SK-N-SH (cell line): ENCODE measurements at regions not wholly inside any gene's neighbourhood (a gene's known extent, or its start where the extent isn't known, plus 50 kb on each side); places are given as distances from the start of the nearest gene placed in this dataset.

Experiments used
- CTCF ChIA-PET: fragments of 300-600, 350-600 bp; formaldehyde crosslinking; extraction: SDS; loops from one replicate; lab custom pipeline; 2021; lab: Yijun Ruan, JAX
- POLR2A ChIA-PET: fragments of 350-600 bp; sonication (Branson Sonifier 250); formaldehyde crosslinking; extraction: SDS; loops from one replicate; lab custom pipeline; 2020; ENCODE audit warnings: antibody characterized with exemption, inconsistent platforms; lab: Yijun Ruan, JAX
- DNase-seq: peaks from one replicate; pipeline ENCODE4 v3.0.0; 2012
- H2AFZ ChIP-seq: fragments of 200-600 bp; sonication (generic); 2 replicates; pipeline ENCODE4 v1.8.1; 2016; ENCODE audit warnings: antibody characterized with exemption, mild to moderate bottlenecking, low read depth
- H3F3A ChIP-seq: fragments of 200-600 bp; sonication (generic); replicated peaks from 2 replicates; pipeline ENCODE3; 2016; ENCODE audit warnings: antibody characterized with exemption, mild to moderate bottlenecking; ENCODE audit not compliant: insufficient read depth
- H3K27ac ChIP-seq, 2 experiments: fragments of 200-500 bp in 1 of 2; fragments of 200-600 bp in 1 of 2; sonication (Bioruptor generic) in 1 of 2; sonication (generic), shearing (Covaris generic) in 1 of 2; 2 replicates each; pipeline versions ENCODE4 v1.5.1 to v1.6.1; 2014 to 2016; ENCODE audit warnings: low read depth in 2 of 2, inconsistent platforms in 1 of 2, low read length in 1 of 2, mild to moderate bottlenecking in 1 of 2, mixed read lengths in 1 of 2
- H3K27me3 ChIP-seq: fragments of 200-600 bp; sonication (generic), shearing (Covaris generic); 2 replicates; pipeline ENCODE4 v1.6.1; 2016; ENCODE audit warnings: mixed run types; ENCODE audit not compliant: insufficient read depth
- H3K36me3 ChIP-seq, 2 experiments: fragments of 200-500 bp in 1 of 2; fragments of 200-600 bp in 1 of 2; sonication (Bioruptor generic) in 1 of 2; sonication (generic) in 1 of 2; replicated peaks in 1 of 2; 2 replicates each; pipeline versions ENCODE3 to v1.5.1; 2014 to 2016; ENCODE audit warnings: low read length in 1 of 2, mild to moderate bottlenecking in 1 of 2; ENCODE audit not compliant: insufficient read depth in 2 of 2, control insufficient read depth in 1 of 2
- H3K4me1 ChIP-seq, 2 experiments: fragments of 200-500 bp in 1 of 2; fragments of 200-600 bp in 1 of 2; sonication (Bioruptor generic) in 1 of 2; sonication (generic), shearing (Covaris generic) in 1 of 2; 2 replicates each; pipeline versions ENCODE4 v1.5.1 to v1.6.1; 2014 to 2016; ENCODE audit warnings: low read depth in 1 of 2, low read length in 1 of 2, mixed run types in 1 of 2; ENCODE audit not compliant: insufficient read depth in 2 of 2, control insufficient read depth in 1 of 2
- H3K4me2 ChIP-seq: fragments of 200-600 bp; sonication (generic), shearing (Covaris generic); 2 replicates; pipeline ENCODE4 v1.6.1; 2017; ENCODE audit warnings: mixed run types
- H3K4me3 ChIP-seq, 2 experiments: fragments of 200-500 bp in 1 of 2; fragments of 200-600 bp in 1 of 2; sonication (Bioruptor generic) in 1 of 2; sonication (generic), shearing (Covaris generic) in 1 of 2; 2 replicates each; pipeline versions ENCODE4 v1.5.1 to v1.8.1; 2014 to 2016; ENCODE audit warnings: low read depth in 2 of 2, inconsistent platforms in 1 of 2, low read length in 1 of 2, mild to moderate bottlenecking in 1 of 2, mixed read lengths in 1 of 2, moderate library complexity in 1 of 2
- H3K79me2 ChIP-seq: fragments of 200-600 bp; sonication (generic); 2 replicates; pipeline ENCODE4 v1.8.1; 2017; ENCODE audit warnings: mild to moderate bottlenecking; ENCODE audit not compliant: insufficient read depth
- H3K9ac ChIP-seq: fragments of 200-600 bp; sonication (generic); 2 replicates; pipeline ENCODE4 v1.6.1; 2017; ENCODE audit warnings: mixed run types
- H3K9me2 ChIP-seq: fragments of 200-600 bp; sonication (generic); 2 replicates; pipeline ENCODE4 v1.6.1; 2017; ENCODE audit warnings: mixed run types
- H3K9me3 ChIP-seq: fragments of 200-600 bp; sonication (generic); 2 replicates; pipeline ENCODE4 v1.6.1; 2017; ENCODE audit warnings: mixed run types, mild to moderate bottlenecking, moderate library complexity
- H4K20me1 ChIP-seq: fragments of 200-600 bp; sonication (generic); 2 replicates; pipeline ENCODE4 v1.6.1; 2017; ENCODE audit warnings: mild to moderate bottlenecking, mixed run types; ENCODE audit not compliant: insufficient read depth
- CHD2 ChIP-seq: fragments of 150-350 bp; IDR thresholded peaks from 2 replicates; pipeline ENCODE4 v1.6.1; 2018; ENCODE audit warnings: low read length; ENCODE audit not compliant: partially characterized antibody
- CTCF ChIP-seq: fragments of 200-600 bp; sonication (generic); IDR thresholded peaks from 2 replicates; pipeline ENCODE4 v1.6.1; 2017; ENCODE audit warnings: antibody characterized with exemption, mild to moderate bottlenecking, moderate library complexity
- EP300 ChIP-seq, 2 experiments: IDR thresholded peaks; 2 replicates each; pipeline versions ENCODE4 v1.4.0 to v1.6.1; 2012; ENCODE audit warnings: borderline replicate concordance in 1 of 2, low read depth in 1 of 2, low read length in 1 of 2
- FOSL2 ChIP-seq: IDR thresholded peaks from 2 replicates; pipeline ENCODE4 v1.4.0; 2012; ENCODE audit warnings: low read depth, mild to moderate bottlenecking, moderate library complexity, borderline replicate concordance
- GABPA ChIP-seq: IDR thresholded peaks from 2 replicates; pipeline ENCODE4 v1.4.0; 2012; ENCODE audit warnings: low read depth, mild to moderate bottlenecking
- IRF3 ChIP-seq: fragments of 150-350 bp; IDR thresholded peaks from 2 replicates; pipeline ENCODE4 v1.6.1; 2016; ENCODE audit warnings: mild to moderate bottlenecking, low read depth, low read length
- MAX ChIP-seq: IDR thresholded peaks from 2 replicates; pipeline ENCODE4 v1.4.0; 2012; ENCODE audit warnings: low read depth
- NFIC ChIP-seq: IDR thresholded peaks from 2 replicates; pipeline ENCODE4 v1.4.0; 2012; ENCODE audit warnings: borderline replicate concordance
- POLR2AphosphoS5 ChIP-seq: IDR thresholded peaks from 2 replicates; pipeline ENCODE4 v1.6.1; 2012; ENCODE audit warnings: low read depth, low read length
- REST ChIP-seq: IDR thresholded peaks from 2 replicates; pipeline ENCODE4 v1.6.1; 2012; ENCODE audit warnings: mild to moderate bottlenecking, low read depth, low read length, moderate library complexity
- TCF12 ChIP-seq: IDR thresholded peaks from 2 replicates; pipeline ENCODE4 v1.4.0; 2012
- TEAD4 ChIP-seq: IDR thresholded peaks from 2 replicates; pipeline ENCODE4 v1.4.0; 2012; ENCODE audit warnings: mild to moderate bottlenecking, borderline replicate concordance; ENCODE audit not compliant: insufficient read depth
- USF1 ChIP-seq: IDR thresholded peaks from 2 replicates; pipeline ENCODE4 v1.4.0; 2012; ENCODE audit warnings: low read depth, borderline replicate concordance
- ZBTB33 ChIP-seq: IDR thresholded peaks from 2 replicates; pipeline ENCODE4 v1.4.0; 2012; ENCODE audit warnings: low read depth, borderline replicate concordance
- WGBS: methylation state at CpG from one replicate; pipeline ENCODE4 v1.1.6; 2017; ENCODE audit warnings: low lambda C conversion rate; 5-methylcytosine and 5-hydroxymethylcytosine counted together

GRCh38 chr7:96563409-96563808 lies 146.2 kb downstream of the SEM1 start:
- no peaks in the 10 kb centered on the region for H3K36me3 ChIP-seq
- no peaks in the 10 kb centered on the region for H3K9me2 ChIP-seq
- no peak overlapping the region for H3K4me2 ChIP-seq
- no peaks in the 10 kb centered on the region for H3K27me3 ChIP-seq
- DNase-seq: no peak
- no peaks in the 10 kb centered on the region for H3K79me2 ChIP-seq
- WGBS: 25% methylated on average over 3 of the region's 3 CpGs
- H3K4me1 ChIP-seq: no peaks in the 10 kb centered on the region; a peak in 1 of 4 replicates
- TF ChIP-seq EP300 (IDR thresholded peaks at IDR 0.05; ENCODE audit: borderline replicate concordance in 1 of 2, low read depth in 1 of 2, low read length in 1 of 2): no peak
- TF ChIP-seq IRF3: no peak
- TF ChIP-seq GABPA: no peak
- no peak for TF ChIP-seq MAX
- TF ChIP-seq TCF12: no peak
- TF ChIP-seq REST: no peak
- no peak for TF ChIP-seq NFIC
- no peak for TF ChIP-seq TEAD4
- no peak for TF ChIP-seq CHD2
- TF ChIP-seq ZBTB33: no peak
- TF ChIP-seq POLR2AphosphoS5: no peak
- no peak for TF ChIP-seq USF1
- TF ChIP-seq CTCF: no peak
- TF ChIP-seq FOSL2: no peak
- no peaks in the 10 kb centered on the region for H3F3A ChIP-seq
- no peak overlapping the region for H3K9ac ChIP-seq
- ChIA-PET CTCF (interaction anchor here (1.5 kb wide), 1 partner anchor 44 kb away, joined by 3 read pairs; no protein-coding TSS in a partner anchor), POLR2A (no interaction called here)
- H2AFZ ChIP-seq: no peak overlapping the region
- H3K9me3 ChIP-seq: no peaks in the 10 kb centered on the region
- H3K27ac ChIP-seq: no peak overlapping the region
- no peak overlapping the region for H3K4me3 ChIP-seq
- no peaks in the 10 kb centered on the region for H4K20me1 ChIP-seq
